HEK293 (cell line): ENCODE measurements at regions not wholly inside any gene's neighbourhood (a gene's known extent, or its start where the extent isn't known, plus 50 kb on each side); places are given as distances from the start of the nearest gene placed in this dataset.

Experiments
- HOXD13 ChIP-seq: sonication (generic); formaldehyde crosslinking; IDR thresholded peaks from 2 replicates; pipeline ENCODE4 v1.8.0; 2022; ENCODE audit warnings: missing genetic modification reagents, borderline replicate concordance
- IKZF3 ChIP-seq: fragments of 450-650 bp; IDR thresholded peaks from 2 replicates; pipeline ENCODE4 v1.5.0; 2018; ENCODE audit warnings: missing biosample characterization, mild to moderate bottlenecking, missing genetic modification characterization, moderate library complexity
- MEIS1 ChIP-seq: sonication (generic); formaldehyde crosslinking; IDR thresholded peaks from 2 replicates; pipeline ENCODE4 v1.8.1; 2022; ENCODE audit warnings: missing genetic modification reagents, mild to moderate bottlenecking, borderline replicate concordance
- SETDB1 ChIP-seq: IDR thresholded peaks from one replicate; pipeline ENCODE4 v1.6.1; 2017; ENCODE audit warnings: mild to moderate bottlenecking, low read length, moderate library complexity, mixed read lengths; ENCODE audit not compliant: insufficient read length
- ZNF174 ChIP-seq: fragments of 450-650 bp; formaldehyde crosslinking; IDR thresholded peaks from 2 replicates; pipeline ENCODE4 v1.5.0; 2017; ENCODE audit warnings: missing biosample characterization, mild to moderate bottlenecking, missing genetic modification characterization
- ZNF23 ChIP-seq: fragments of 450-650 bp; formaldehyde crosslinking; IDR thresholded peaks from 2 replicates; pipeline ENCODE4 v1.5.1; 2016; ENCODE audit warnings: missing biosample characterization, missing genetic modification characterization, borderline replicate concordance
- ZNF24 ChIP-seq: fragments of 450-650 bp; formaldehyde crosslinking; IDR thresholded peaks from 2 replicates; pipeline ENCODE4 v1.5.1; 2016; ENCODE audit warnings: missing biosample characterization, missing genetic modification characterization
- ZNF416 ChIP-seq: fragments of 450-650 bp; formaldehyde crosslinking; IDR thresholded peaks from 2 replicates; pipeline ENCODE4 v1.5.1; 2016; ENCODE audit warnings: missing biosample characterization, missing genetic modification characterization
- ZNF426 ChIP-seq: fragments of 450-650 bp; formaldehyde crosslinking; IDR thresholded peaks from 2 replicates; pipeline ENCODE4 v1.5.1; 2017; ENCODE audit warnings: missing biosample characterization, missing genetic modification characterization, mild to moderate bottlenecking, inconsistent platforms, moderate library complexity
- ZNF585B ChIP-seq: fragments of 450-650 bp; formaldehyde crosslinking; IDR thresholded peaks from 2 replicates; pipeline ENCODE4 v1.5.1; 2016; ENCODE audit warnings: missing biosample characterization, missing genetic modification characterization
- ZNF621 ChIP-seq: fragments of 450-650 bp; formaldehyde crosslinking; IDR thresholded peaks from 2 replicates; pipeline ENCODE4 v1.5.1; 2017; ENCODE audit warnings: missing biosample characterization, missing genetic modification characterization
- ZSCAN30 ChIP-seq: fragments of 450-650 bp; IDR thresholded peaks from 2 replicates; pipeline ENCODE4 v1.5.1; 2018; ENCODE audit warnings: missing biosample characterization, mild to moderate bottlenecking, missing genetic modification characterization, moderate library complexity
- TF ChIP-seq, protein P1 (sequence below): fragments of 450-650 bp; formaldehyde crosslinking; IDR thresholded peaks from 2 replicates; pipeline ENCODE4 v1.5.1; 2016; ENCODE audit warnings: missing biosample characterization, missing genetic modification characterization

DNA sequence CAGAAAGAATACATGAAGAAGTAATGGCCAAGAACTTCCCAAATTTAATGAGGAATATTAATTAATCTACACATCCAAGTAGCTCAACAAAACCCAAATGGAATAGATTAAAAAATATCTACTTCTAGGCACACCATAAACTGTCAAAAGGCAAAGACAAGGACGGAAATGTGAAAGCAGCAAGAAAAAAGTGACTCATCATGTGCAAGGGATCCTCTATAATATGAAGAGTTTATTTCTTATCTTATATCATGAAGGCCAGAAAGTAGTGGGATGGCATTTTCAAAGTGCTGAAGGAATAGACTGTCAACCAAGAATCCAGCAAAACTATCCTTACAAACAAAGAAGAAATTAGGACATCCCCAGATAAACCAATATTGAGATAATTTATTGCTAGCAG, 73.9 kb upstream of the PRICKLE2 start:
- TF ChIP-seq ZNF621 (no peak), ZNF174 (tag by site-specific recombination) (no peak), ZSCAN30 (no peak), ZNF426 (tag by site-specific recombination) (no peak), ZNF23 (tag by site-specific recombination) (no peak), HOXD13 (CRISPR knock-in tag) (no peak), MEIS1 (CRISPR knock-in tag) (no peak), ZNF24 (no peak), ZNF585B (tag by site-specific recombination) (no peak), IKZF3 (tag by site-specific recombination) (no peak), SETDB1 (no peak), ZNF416 (tag by site-specific recombination) (no peak)
- TF ChIP-seq, protein P1, sequence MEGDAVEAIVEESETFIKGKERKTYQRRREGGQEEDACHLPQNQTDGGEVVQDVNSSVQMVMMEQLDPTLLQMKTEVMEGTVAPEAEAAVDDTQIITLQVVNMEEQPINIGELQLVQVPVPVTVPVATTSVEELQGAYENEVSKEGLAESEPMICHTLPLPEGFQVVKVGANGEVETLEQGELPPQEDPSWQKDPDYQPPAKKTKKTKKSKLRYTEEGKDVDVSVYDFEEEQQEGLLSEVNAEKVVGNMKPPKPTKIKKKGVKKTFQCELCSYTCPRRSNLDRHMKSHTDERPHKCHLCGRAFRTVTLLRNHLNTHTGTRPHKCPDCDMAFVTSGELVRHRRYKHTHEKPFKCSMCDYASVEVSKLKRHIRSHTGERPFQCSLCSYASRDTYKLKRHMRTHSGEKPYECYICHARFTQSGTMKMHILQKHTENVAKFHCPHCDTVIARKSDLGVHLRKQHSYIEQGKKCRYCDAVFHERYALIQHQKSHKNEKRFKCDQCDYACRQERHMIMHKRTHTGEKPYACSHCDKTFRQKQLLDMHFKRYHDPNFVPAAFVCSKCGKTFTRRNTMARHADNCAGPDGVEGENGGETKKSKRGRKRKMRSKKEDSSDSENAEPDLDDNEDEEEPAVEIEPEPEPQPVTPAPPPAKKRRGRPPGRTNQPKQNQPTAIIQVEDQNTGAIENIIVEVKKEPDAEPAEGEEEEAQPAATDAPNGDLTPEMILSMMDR (tag by site-specific recombination) = no peak
